ENCODE measurements at regions not wholly inside any gene's neighbourhood (a gene's known extent, or its start where the extent isn't known, plus 50 kb on each side); places are given as distances from the start of the nearest gene placed in this dataset.

DNA sequence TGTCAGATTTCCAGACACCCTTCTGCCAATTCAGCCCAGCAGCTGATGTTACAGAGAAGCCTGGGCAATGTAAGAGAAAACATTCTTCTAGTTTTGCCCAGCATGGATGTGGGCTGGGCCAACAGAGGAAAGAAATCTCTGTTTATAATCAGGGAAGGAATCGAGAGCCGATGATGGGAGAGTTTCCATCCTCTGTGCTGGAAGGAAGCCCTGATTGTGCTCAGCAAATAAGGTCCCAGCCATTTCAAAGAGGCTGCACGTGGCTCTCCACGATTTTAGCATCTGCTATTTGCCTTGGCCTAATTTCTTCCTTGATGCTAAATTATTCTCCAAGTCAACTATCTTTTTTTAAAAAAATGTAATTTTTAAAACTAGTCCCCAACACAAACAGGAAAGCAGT, 70.0 kb downstream of the IRX6 start:
- intact Hi-C loops (cut with micrococcal nuclease): no loop called here
- ATAC-seq (ENCODE audit: low read depth) (no peak), DNase-seq (no peak)
- H3K4me3 Mint-ChIP-seq: no peak overlapping the region
- ChIA-PET CTCF (no interaction called here), POLR2A (no interaction called here)
- TF ChIP-seq, protein P1, sequence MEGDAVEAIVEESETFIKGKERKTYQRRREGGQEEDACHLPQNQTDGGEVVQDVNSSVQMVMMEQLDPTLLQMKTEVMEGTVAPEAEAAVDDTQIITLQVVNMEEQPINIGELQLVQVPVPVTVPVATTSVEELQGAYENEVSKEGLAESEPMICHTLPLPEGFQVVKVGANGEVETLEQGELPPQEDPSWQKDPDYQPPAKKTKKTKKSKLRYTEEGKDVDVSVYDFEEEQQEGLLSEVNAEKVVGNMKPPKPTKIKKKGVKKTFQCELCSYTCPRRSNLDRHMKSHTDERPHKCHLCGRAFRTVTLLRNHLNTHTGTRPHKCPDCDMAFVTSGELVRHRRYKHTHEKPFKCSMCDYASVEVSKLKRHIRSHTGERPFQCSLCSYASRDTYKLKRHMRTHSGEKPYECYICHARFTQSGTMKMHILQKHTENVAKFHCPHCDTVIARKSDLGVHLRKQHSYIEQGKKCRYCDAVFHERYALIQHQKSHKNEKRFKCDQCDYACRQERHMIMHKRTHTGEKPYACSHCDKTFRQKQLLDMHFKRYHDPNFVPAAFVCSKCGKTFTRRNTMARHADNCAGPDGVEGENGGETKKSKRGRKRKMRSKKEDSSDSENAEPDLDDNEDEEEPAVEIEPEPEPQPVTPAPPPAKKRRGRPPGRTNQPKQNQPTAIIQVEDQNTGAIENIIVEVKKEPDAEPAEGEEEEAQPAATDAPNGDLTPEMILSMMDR (IDR thresholded peaks at IDR 0.05): no peak
- H3K9me3 Mint-ChIP-seq: no peaks in the 10 kb centered on the region
- H3K4me1 Mint-ChIP-seq: no peaks in the 10 kb centered on the region
- H3K27ac Mint-ChIP-seq: no peak overlapping the region
- H3K36me3 Mint-ChIP-seq (ENCODE audit: low read depth): no peaks in the 10 kb centered on the region
- peaks cover 1% of the 10 kb centered on the region for H3K27me3 Mint-ChIP-seq

DNA sequence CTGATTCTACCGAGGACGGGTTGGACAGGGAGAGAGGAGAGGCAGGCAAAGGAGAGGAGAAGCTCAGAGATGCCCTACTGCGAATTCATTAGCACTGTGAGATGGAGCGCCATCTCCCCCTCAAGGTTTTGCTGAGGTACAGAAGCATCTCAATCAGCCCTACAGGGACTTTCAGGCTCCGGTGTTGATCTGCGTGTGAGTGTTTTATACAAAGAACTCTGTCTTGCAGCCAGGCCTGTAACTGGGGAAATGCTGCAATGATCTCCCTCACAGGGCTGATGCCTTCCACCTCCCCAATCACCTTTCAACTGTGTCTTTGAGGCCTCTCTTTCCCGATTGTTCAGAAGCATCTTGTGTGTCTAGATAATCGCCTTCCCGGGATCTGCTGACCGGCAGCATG, 74.8 kb downstream of the IRX6 start:
- H3K4me1 Mint-ChIP-seq: peaks cover under 1% of the 10 kb centered on the region
- no peaks in the 10 kb centered on the region for H3K36me3 Mint-ChIP-seq (ENCODE audit: low read depth)
- no peaks in the 10 kb centered on the region for H3K27me3 Mint-ChIP-seq
- POLR2A ChIA-PET: no interaction called here
- intact Hi-C loops (cut with micrococcal nuclease): no loop called here
- CTCF ChIA-PET: no interaction called here
- no peaks in the 10 kb centered on the region for H3K9me3 Mint-ChIP-seq
- no peak overlapping the region for H3K27ac Mint-ChIP-seq
- TF ChIP-seq, protein P1 (IDR thresholded peaks at IDR 0.05): no peak
- H3K4me3 Mint-ChIP-seq: no peak overlapping the region
- DNase-seq (no peak), ATAC-seq (ENCODE audit: low read depth) (no peak)

DNA sequence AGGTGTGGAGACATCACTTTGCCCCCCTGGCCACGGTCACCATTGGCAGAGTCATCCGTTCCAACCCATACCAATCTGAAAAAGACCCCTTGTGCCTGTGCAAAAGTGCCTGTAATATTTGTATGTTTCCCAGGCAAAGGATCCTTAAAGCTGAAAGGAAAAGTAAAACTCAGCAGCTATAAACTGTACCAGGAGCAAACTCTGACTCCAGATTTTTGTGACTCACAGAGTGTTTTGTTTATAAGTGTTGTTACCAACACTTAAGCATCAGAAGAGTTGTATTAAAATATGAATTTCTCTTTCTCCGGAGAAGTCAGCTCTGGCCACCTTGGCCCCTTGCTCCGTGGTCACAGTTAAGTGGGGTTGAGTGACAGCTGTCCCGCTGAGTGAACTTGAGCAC, 75.9 kb downstream of the IRX6 start:
- Mint-ChIP-seq H3K4me3 (no peak overlapping the region), H3K9me3 (no peaks in the 10 kb centered on the region), H3K36me3 (ENCODE audit: low read depth) (no peaks in the 10 kb centered on the region), H3K27ac (no peak overlapping the region), H3K4me1 (peaks cover 2% of the 10 kb centered on the region), H3K27me3 (no peaks in the 10 kb centered on the region)
- CTCF ChIA-PET: no interaction called here
- intact Hi-C loops (cut with micrococcal nuclease): no loop called here
- TF ChIP-seq, protein P1 (IDR thresholded peaks at IDR 0.05): no peak
- ATAC-seq (ENCODE audit: low read depth): no peak
- DNase-seq: no peak
- POLR2A ChIA-PET: no interaction called here

DNA sequence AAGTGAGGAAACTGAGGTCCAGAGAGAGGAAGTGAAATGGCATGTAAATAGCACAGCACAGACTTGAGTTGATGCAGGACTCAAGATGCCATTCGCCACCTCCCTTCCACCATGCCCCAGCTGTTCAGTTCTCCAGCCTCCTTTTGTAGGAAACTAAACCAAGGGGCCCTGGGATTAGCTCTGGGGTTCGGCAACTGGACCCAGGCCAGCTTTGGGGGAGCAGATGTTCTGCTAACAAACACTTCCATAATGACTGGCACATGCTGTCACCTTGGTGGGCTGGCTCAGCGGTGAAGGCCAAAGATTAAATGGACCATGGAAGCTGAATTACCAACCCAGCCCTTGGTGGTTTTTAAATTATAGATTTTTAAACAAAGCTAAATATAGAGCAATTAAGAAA, 77.0 kb downstream of the IRX6 start:
- intact Hi-C loops (cut with micrococcal nuclease): no loop called here
- DNase-seq: no peak
- no peak for ATAC-seq (ENCODE audit: low read depth)
- H3K27ac Mint-ChIP-seq: no peak overlapping the region
- H3K27me3 Mint-ChIP-seq: no peaks in the 10 kb centered on the region
- no peak overlapping the region for H3K4me3 Mint-ChIP-seq
- TF ChIP-seq, protein P1 (IDR thresholded peaks at IDR 0.05): no peak
- H3K9me3 Mint-ChIP-seq: peaks cover 2% of the 10 kb centered on the region
- ChIA-PET CTCF (interaction anchor here (0.7 kb wide), 1 partner anchor 33 kb away, joined by 3 read pairs; no protein-coding TSS in a partner anchor), POLR2A (no interaction called here)
- H3K4me1 Mint-ChIP-seq: peaks cover 2% of the 10 kb centered on the region
- H3K36me3 Mint-ChIP-seq (ENCODE audit: low read depth): no peaks in the 10 kb centered on the region

DNA sequence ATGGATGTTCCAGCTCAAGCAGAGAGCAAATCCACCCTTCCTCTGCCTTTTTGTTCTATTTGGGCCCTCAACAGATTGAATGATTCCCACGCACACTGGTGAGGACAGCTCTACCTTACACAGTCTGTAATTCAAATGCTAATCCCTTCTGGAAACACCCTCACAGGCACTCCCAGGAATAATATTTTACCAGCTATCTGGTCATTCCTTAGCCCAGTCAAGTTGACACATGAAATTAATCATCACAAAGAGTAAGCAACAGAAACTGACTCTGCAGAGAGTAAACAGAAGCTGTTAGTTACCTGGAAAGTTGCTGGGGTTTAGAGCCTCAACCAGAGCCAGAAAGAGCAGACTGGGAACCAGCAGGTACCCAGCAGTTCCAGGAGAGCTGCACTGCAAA, 75.5 kb upstream of the MMP2 start:
- no peak overlapping the region for H3K27ac Mint-ChIP-seq
- H3K9me3 Mint-ChIP-seq: peaks cover 7% of the 10 kb centered on the region
- intact Hi-C loops (cut with micrococcal nuclease): no loop called here
- CTCF ChIA-PET: no interaction called here
- no peaks in the 10 kb centered on the region for H3K36me3 Mint-ChIP-seq (ENCODE audit: low read depth)
- DNase-seq (no peak), ATAC-seq (ENCODE audit: low read depth) (no peak)
- H3K4me3 Mint-ChIP-seq: no peak overlapping the region
- peaks cover 2% of the 10 kb centered on the region for H3K4me1 Mint-ChIP-seq
- POLR2A ChIA-PET: no interaction called here
- H3K27me3 Mint-ChIP-seq: peaks cover 1% of the 10 kb centered on the region
- TF ChIP-seq, protein P1 (IDR thresholded peaks at IDR 0.05): no peak
